Osteoblast (primary cell): ENCODE measurements at regions not wholly inside any gene's neighbourhood (a gene's known extent, or its start where the extent isn't known, plus 50 kb on each side); places are given as distances from the start of the nearest gene placed in this dataset.

Experiments used
- DNase-seq: peaks from one replicate; pipeline ENCODE4 v3.0.0; 2011; ENCODE audit warnings: low spot score, mixed read lengths; ENCODE audit not compliant: insufficient read length; ENCODE audit errors: missing footprints
- H2AFZ ChIP-seq: 2 replicates; pipeline ENCODE4 v1.6.0; 2011; ENCODE audit warnings: mild to moderate bottlenecking, low read length
- H3K27ac ChIP-seq: 2 replicates; pipeline ENCODE4 v1.5.1; 2011; ENCODE audit warnings: mild to moderate bottlenecking, low read depth, low read length, moderate library complexity
- H3K27me3 ChIP-seq: 2 replicates; pipeline ENCODE4 v1.6.0; 2012; ENCODE audit warnings: mild to moderate bottlenecking, control low read depth, inconsistent platforms, low read length, moderate library complexity; ENCODE audit not compliant: insufficient read depth
- H3K36me3 ChIP-seq: 2 replicates; pipeline ENCODE4 v1.5.1; 2011; ENCODE audit warnings: mild to moderate bottlenecking, low read length, control low read depth, moderate library complexity; ENCODE audit not compliant: insufficient read depth
- H3K4me1 ChIP-seq: 2 replicates; pipeline ENCODE4 v1.5.1; 2011; ENCODE audit warnings: mild to moderate bottlenecking, low read length, control low read depth, moderate library complexity; ENCODE audit not compliant: insufficient read depth
- H3K4me2 ChIP-seq: 2 replicates; pipeline ENCODE4 v1.6.0; 2011; ENCODE audit warnings: mild to moderate bottlenecking, low read length; ENCODE audit not compliant: insufficient read depth
- H3K4me3 ChIP-seq: fragments of 200-600 bp; sonication (generic); 3 replicates; pipeline ENCODE4 v1.5.1; 2012; ENCODE audit warnings: mild to moderate bottlenecking, low read length, inconsistent platforms; ENCODE audit not compliant: insufficient read depth
- H3K79me2 ChIP-seq: 2 replicates; pipeline ENCODE4 v1.6.0; 2012; ENCODE audit warnings: mild to moderate bottlenecking, low read length, control low read depth, inconsistent platforms; ENCODE audit not compliant: insufficient read depth
- H3K9me3 ChIP-seq: 2 replicates; pipeline ENCODE4 v1.5.1; 2011; ENCODE audit warnings: low read depth, low read length, control low read depth
- H4K20me1 ChIP-seq: 2 replicates; pipeline ENCODE4 v1.6.0; 2012; ENCODE audit warnings: mild to moderate bottlenecking, low read length, control low read depth; ENCODE audit not compliant: insufficient read depth
- TF ChIP-seq, protein P1 (sequence below): IDR thresholded peaks from 2 replicates; pipeline ENCODE4 v1.5.1; 2011; ENCODE audit warnings: mild to moderate bottlenecking, low read depth, low read length, moderate library complexity; ENCODE audit errors: extremely low read depth

DNA sequence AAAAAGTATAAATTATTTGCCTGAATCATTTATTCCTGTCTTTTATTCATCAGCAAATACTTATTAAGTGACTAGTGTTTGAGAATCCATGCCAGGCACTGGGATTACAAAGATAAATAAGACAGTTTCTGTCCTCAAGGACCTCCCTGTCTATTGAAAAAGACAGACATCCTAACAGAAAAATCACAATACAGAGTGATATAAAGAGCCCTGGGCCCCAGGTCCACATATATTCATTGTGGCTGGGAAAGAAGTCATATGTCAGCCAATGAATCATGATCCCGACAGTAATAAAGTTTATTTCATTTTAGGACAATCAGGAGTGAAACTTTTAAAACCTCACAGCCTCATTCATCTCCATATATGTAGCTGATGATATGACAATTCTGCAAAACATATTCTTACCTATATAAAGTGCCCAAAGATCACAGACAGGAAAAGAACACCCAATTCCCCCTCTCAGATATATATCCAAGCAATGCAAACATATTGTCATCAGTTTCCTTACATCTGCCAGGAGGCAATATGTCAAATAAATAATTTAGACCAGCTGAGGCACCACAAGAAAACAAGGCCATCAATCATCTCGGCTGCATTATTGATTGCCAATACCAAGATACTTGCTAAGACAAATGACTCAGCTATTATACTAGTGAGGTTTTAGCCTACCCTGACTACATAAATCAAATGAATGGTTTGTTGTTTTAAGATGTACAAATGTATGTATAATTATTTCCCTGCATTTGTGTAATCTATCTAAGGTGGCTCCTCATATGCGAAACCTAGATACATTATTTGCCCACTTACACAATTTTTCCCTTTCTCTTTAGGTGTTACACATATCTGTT, 590.9 kb upstream of the API5 start:
- Histone ChIP-seq H3K36me3 (no peaks in the 10 kb centered on the region), H2AFZ (no peak overlapping the region), H4K20me1 (no peaks in the 10 kb centered on the region), H3K4me2 (no peak overlapping the region), H3K27me3 (no peaks in the 10 kb centered on the region), H3K4me1 (no peaks in the 10 kb centered on the region), H3K79me2 (no peaks in the 10 kb centered on the region), H3K27ac (no peak overlapping the region), H3K4me3 (no peak overlapping the region), H3K9me3 (no peaks in the 10 kb centered on the region)
- no peak for DNase-seq
- TF ChIP-seq, protein P1, sequence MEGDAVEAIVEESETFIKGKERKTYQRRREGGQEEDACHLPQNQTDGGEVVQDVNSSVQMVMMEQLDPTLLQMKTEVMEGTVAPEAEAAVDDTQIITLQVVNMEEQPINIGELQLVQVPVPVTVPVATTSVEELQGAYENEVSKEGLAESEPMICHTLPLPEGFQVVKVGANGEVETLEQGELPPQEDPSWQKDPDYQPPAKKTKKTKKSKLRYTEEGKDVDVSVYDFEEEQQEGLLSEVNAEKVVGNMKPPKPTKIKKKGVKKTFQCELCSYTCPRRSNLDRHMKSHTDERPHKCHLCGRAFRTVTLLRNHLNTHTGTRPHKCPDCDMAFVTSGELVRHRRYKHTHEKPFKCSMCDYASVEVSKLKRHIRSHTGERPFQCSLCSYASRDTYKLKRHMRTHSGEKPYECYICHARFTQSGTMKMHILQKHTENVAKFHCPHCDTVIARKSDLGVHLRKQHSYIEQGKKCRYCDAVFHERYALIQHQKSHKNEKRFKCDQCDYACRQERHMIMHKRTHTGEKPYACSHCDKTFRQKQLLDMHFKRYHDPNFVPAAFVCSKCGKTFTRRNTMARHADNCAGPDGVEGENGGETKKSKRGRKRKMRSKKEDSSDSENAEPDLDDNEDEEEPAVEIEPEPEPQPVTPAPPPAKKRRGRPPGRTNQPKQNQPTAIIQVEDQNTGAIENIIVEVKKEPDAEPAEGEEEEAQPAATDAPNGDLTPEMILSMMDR: no peak

DNA sequence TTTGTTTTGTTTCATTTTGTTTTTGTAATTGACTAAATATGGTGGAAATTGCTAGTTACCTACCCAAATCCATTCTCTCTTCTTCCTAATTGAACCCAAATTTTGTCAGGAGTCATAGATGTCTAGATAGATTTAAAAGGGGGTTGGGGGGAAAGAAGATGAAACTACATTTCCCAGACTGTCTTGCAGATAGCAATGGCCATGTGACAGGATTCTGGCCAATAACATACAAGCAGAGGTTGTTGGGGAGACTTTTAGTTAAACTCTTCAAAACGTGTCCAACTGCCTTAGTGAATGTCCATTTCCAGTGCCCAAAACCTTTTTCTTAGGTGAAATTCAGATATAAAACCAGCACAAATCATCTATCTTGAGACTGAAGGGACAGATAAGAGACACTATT, 583.9 kb upstream of the API5 start:
- Histone ChIP-seq H3K9me3 (peaks cover 3% of the 10 kb centered on the region), H2AFZ (no peak overlapping the region), H3K27ac (no peak overlapping the region), H4K20me1 (no peaks in the 10 kb centered on the region), H3K36me3 (no peaks in the 10 kb centered on the region), H3K4me2 (no peak overlapping the region), H3K79me2 (no peaks in the 10 kb centered on the region), H3K4me3 (no peak overlapping the region), H3K4me1 (no peaks in the 10 kb centered on the region), H3K27me3 (no peaks in the 10 kb centered on the region)
- no peak for DNase-seq
- TF ChIP-seq, protein P1: no peak

DNA sequence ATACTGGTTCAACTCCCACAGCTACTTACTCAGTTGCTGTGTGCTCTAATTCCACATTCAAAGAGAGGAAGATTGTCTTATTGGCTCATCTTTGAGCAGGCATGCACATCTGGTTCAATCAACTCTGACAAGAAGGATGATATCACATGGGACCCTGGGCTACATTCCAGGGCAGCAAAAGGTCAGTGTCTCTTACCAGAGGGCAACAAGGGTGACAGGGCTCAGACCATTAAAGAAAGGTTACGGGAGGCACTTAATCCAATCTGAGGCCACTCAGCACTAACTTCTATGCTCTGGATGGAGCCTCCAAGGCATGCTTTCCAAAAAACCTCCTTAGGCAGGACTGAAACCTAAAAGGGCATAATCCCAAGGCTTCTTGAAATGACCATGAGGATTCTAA, 549.4 kb upstream of the API5 start:
- no peak overlapping the region for H3K4me2 ChIP-seq
- DNase-seq: no peak
- H4K20me1 ChIP-seq: no peaks in the 10 kb centered on the region
- H3K4me3 ChIP-seq: no peak overlapping the region
- no peaks in the 10 kb centered on the region for H3K36me3 ChIP-seq
- H2AFZ ChIP-seq: no peak overlapping the region
- H3K9me3 ChIP-seq: no peaks in the 10 kb centered on the region
- TF ChIP-seq, protein P1: no peak
- H3K4me1 ChIP-seq: no peaks in the 10 kb centered on the region
- H3K27ac ChIP-seq: no peak overlapping the region
- no peaks in the 10 kb centered on the region for H3K27me3 ChIP-seq
- H3K79me2 ChIP-seq: no peaks in the 10 kb centered on the region

DNA sequence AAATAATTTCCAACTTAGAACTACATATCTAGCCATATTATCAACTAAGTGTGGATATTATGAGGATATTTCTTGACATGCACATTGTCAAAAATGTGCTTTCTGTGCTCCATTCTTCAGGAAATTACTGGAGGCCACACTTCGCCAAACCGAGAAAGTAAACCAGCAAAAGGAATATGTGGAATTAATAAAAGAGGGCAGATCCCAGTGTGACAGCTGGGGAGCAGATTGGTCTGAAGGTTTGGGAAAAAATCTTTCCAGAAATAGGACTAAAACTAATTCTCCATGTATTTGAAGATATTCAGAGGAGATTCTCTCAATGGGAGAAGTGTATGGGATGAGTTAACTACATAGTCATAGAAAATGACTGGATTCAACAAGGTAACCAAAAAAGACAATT, 546.9 kb upstream of the API5 start:
- Histone ChIP-seq H3K27ac (no peak overlapping the region), H3K4me1 (no peaks in the 10 kb centered on the region), H2AFZ (no peak overlapping the region), H3K9me3 (no peaks in the 10 kb centered on the region), H3K4me3 (no peak overlapping the region), H3K4me2 (no peak overlapping the region), H4K20me1 (no peaks in the 10 kb centered on the region), H3K79me2 (no peaks in the 10 kb centered on the region), H3K27me3 (no peaks in the 10 kb centered on the region), H3K36me3 (no peaks in the 10 kb centered on the region)
- TF ChIP-seq, protein P1: no peak
- DNase-seq: no peak
